ENCODE measurements at regions not wholly inside any gene's neighbourhood (a gene's known extent, or its start where the extent isn't known, plus 50 kb on each side); places are given as distances from the start of the nearest gene placed in this dataset.

GRCh38 chr1:199545780-199546179 lies 481.7 kb upstream of the NR5A2 start:
- Histone ChIP-seq H3K4me1 (no peaks in the 10 kb centered on the region), H3K9me3 (no peaks in the 10 kb centered on the region), H3K4me3 (no peak overlapping the region), H3K36me3 (no peaks in the 10 kb centered on the region), H3K27ac (no peak overlapping the region), H3K27me3 (no peaks in the 10 kb centered on the region)
- DNase-seq (ENCODE audit: low spot score), result no peak
- TF ChIP-seq CTCF (IDR thresholded peaks at IDR 0.05), result no peak

GRCh38 chr1:199546323-199546722 lies 481.2 kb upstream of the NR5A2 start:
- no peaks in the 10 kb centered on the region for H3K27me3 ChIP-seq
- H3K36me3 ChIP-seq, result no peaks in the 10 kb centered on the region
- no peak for TF ChIP-seq CTCF (IDR thresholded peaks at IDR 0.05)
- no peak overlapping the region for H3K4me3 ChIP-seq
- H3K9me3 ChIP-seq, result no peaks in the 10 kb centered on the region
- no peaks in the 10 kb centered on the region for H3K4me1 ChIP-seq
- no peak for DNase-seq (ENCODE audit: low spot score)
- no peak overlapping the region for H3K27ac ChIP-seq

GRCh38 chr1:199549421-199549820 lies 478.1 kb upstream of the NR5A2 start:
- no peak overlapping the region for H3K27ac ChIP-seq
- TF ChIP-seq CTCF (IDR thresholded peaks at IDR 0.05), result no peak
- H3K4me1 ChIP-seq, result no peaks in the 10 kb centered on the region

GRCh38 chr1:199550199-199551065 lies 477.1 kb upstream of the NR5A2 start:
- Histone ChIP-seq H3K36me3 (no peaks in the 10 kb centered on the region), H3K4me1 (no peaks in the 10 kb centered on the region), H3K9me3 (no peaks in the 10 kb centered on the region), H3K27me3 (no peaks in the 10 kb centered on the region), H3K4me3 (no peak overlapping the region), H3K27ac (no peak overlapping the region)
- no peak for DNase-seq (ENCODE audit: low spot score)
- no peak for TF ChIP-seq CTCF (IDR thresholded peaks at IDR 0.05)

More at GRCh38 chr1:199549421-199549820, 478.1 kb upstream of the NR5A2 start:
- H3K9me3 ChIP-seq, result no peaks in the 10 kb centered on the region
- DNase-seq (ENCODE audit: low spot score), result no peak
- H3K4me3 ChIP-seq, result no peak overlapping the region
- no peaks in the 10 kb centered on the region for H3K36me3 ChIP-seq
- H3K27me3 ChIP-seq, result no peaks in the 10 kb centered on the region

GRCh38 chr1:199551967-199552565 lies 475.4 kb upstream of the NR5A2 start:
- no peak overlapping the region for H3K4me3 ChIP-seq
- H3K9me3 ChIP-seq, result no peaks in the 10 kb centered on the region
- H3K36me3 ChIP-seq, result no peaks in the 10 kb centered on the region
- H3K4me1 ChIP-seq, result no peaks in the 10 kb centered on the region
- no peak overlapping the region for H3K27ac ChIP-seq
- H3K27me3 ChIP-seq, result no peaks in the 10 kb centered on the region
- no peak for DNase-seq (ENCODE audit: low spot score)
- peak in 1 of 2 donors; percentile 68 for TF ChIP-seq CTCF (IDR thresholded peaks at IDR 0.05)

All from right atrium auricular region (tissue), 2 donors.